GOT3 (cell line): ENCODE measurements at regions not wholly inside any gene's neighbourhood (a gene's known extent, or its start where the extent isn't known, plus 50 kb on each side); places are given as distances from the start of the nearest gene placed in this dataset.

Experiments used
- DNase-seq: peaks from one replicate; lab custom pipeline; 2025; ENCODE audit warnings: mixed read lengths; lab: John Stamatoyannopoulos, UW

DNA sequence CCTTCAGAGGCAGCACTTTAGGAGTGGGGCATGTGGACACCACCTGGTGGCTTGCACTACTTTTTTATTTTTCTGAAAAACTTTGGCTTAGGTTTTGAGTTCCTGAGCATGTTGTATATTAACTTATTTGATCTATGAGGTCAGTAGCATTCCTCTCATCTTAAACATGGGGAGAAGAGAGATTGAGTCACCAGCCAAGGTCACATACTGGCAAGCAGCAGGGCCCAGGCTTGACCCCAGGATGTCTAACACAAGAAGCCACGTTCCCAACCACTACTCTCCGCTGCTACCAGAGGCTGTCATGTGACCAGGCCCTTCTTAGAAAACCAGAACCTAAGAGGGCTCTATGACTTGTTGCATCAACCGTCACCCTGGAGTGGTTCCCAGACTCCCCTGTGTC, 210.3 kb upstream of the GPR26 start:
- DNase-seq = no peak

DNA sequence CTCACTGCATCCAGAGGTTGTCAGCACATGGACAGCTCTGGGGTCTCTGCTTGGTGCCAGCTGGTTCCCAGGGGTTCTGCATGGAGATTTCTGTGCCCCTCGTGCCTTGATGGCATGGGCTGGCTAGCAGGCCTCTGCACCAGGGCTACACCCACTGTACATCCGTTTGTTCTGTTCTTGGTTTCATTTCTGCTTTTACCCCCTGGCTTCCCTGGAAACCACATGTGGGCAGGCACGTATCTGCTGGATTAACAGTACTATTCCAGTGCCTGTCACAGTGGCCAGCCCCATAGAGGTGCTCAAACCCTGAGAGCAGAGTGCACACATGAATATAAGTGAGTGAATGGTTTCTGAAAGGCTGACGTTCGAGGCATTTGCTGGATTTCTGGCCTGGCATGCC, 207.2 kb upstream of the GPR26 start:
- no peak for DNase-seq

DNA sequence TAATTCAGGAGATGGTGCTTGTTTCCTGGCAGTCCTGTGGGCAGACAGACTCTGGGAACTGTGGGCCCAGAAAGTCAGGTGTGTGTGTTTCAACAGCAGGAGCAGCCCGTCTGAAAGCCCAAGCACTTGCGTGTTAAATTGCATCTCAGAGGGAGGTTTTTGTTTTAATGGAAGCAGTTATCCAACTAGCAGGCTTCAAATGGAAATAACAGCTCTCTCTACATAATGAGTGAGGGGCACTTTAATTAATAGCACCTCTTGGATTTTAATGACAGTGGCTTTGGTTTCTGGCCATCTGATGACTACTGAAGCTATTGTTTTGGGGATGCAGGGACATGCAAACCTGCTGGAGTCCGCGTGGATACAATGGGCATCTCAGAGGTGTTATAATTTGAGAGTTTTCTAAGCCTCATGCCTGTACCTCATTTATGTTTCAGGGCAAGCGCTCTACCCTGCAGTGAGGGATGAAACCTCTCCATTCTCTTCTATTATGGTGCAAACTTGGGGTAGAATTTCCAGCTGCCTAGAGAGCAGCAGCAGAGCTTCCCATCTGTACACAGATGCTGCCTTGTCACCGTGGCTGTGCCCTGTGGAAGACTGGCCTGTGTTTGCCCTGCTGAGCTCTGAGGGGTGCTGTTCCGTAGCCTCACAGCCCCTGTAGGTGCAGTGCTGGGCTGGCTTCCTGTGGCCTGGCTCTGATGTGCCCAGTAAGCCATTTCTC, 206.6 kb upstream of the GPR26 start:
- DNase-seq = no peak

DNA sequence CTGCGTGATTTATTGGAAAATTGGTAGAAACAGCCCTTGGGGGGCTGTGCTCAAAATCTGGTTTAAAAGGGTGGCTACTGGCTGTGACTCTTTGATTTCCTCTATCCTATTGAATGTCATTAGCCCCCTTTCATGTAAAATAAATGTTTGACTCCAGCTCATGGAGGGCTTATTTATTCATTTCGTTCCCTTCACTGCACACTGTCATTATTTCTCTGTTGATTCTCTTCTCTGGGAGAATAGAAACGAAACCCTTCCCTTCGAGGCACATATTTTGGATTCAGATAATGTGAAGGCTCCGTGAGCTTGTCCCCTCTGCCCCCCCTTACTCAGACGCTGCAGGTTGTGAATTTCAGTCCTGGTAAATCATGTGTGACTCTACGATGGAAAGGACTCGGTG, 203.9 kb upstream of the GPR26 start:
- no peak for DNase-seq

DNA sequence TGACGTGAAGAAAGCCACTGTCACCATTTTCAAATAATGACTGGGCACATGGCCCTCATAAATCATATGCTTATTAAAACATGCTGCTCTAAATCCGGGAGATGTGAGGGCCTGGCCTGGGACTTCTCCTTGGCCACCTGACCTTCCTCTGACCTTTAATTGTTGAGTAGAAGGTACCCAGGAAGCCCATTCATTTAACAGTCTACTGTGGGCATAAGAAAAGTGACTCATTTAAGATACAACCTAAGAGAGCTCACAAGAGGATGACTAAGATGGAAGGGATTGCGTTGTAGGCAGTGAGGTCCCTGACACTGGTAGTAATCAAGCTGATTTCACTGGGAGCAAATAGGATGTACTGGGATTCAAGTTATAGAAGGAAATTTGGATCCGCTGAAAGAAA, 203.4 kb upstream of the GPR26 start:
- DNase-seq = no peak

DNA sequence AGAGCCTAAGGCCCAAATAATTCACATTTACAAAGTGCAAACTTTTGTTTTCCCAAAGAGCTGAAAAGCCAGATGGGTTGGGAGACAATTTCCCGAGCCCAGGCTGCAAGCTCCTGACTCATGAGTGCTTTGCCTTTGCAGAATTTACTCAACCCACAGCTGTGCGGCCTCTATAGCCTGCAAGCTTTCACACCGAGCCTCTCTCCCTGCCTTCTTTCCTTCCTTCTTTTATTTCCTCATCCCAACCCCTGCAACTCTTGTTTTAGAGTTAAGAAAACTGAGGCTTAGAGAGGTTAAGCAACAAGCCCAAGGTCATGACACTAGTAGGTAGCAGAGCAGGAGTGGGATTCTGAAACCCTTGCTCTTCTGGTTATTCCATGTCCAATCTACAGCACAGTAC, 203.0 kb upstream of the GPR26 start:
- DNase-seq = no peak

DNA sequence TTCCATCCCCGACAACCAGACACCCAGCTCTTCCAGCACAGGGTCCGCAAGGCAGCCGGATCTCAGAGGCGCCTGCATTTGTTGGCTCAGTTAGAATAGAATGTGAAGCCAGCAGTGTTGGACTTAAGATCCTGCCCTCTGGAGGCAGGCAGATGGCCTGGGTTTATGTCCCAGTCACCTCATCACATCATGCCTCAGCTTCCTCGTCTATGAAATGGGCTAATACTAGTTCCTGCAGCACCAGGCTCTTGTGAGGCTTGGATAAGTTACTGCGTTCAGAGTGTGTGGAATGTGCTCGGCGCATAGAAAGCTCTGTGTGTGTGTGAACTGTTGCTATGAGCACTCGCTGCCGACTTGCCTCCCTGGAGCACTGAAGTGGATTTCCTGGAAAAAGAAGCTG, 202.5 kb upstream of the GPR26 start:
- no peak for DNase-seq

DNA sequence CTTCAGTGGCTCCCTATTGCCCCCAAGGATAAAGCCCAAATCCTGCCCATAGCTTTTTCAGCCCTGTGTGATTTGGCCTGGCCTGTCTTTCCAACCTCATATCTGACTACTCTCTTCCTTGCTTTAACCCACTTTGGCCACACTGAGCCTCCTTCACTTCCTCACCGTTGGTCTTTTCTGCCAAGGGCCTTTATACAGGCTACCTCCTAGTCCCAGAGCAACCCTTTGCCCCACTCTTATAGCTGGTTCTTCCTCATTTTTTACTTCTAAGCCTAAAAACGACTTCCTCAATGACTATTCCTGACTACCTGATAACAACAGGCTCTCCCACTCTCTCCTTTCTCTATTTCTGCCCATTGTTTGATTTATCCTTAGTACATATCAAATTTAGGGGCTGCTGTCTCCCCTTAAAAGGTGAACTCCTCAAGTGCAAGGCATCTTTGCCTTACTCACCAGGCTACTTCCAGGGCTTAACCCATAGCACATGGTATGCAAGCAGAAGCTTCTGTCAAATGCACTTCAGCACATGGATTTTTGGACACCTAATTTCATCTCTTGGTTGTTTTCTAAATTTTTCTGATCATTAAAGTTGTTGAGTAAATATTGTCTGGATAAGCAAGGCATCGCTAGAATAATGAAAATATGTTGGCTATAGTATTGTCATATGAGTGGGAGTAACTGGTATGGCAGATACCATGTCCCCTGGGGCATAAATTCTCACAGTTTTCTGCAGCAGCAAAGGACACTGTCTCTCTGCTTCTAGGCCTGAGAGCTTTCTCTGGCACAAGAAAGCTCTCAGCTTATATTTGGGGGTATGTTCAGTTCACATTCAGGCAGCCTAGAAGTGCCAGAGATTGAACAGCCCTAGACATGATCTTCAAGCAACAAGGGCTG, 201.5 kb upstream of the GPR26 start:
- no peak for DNase-seq

DNA sequence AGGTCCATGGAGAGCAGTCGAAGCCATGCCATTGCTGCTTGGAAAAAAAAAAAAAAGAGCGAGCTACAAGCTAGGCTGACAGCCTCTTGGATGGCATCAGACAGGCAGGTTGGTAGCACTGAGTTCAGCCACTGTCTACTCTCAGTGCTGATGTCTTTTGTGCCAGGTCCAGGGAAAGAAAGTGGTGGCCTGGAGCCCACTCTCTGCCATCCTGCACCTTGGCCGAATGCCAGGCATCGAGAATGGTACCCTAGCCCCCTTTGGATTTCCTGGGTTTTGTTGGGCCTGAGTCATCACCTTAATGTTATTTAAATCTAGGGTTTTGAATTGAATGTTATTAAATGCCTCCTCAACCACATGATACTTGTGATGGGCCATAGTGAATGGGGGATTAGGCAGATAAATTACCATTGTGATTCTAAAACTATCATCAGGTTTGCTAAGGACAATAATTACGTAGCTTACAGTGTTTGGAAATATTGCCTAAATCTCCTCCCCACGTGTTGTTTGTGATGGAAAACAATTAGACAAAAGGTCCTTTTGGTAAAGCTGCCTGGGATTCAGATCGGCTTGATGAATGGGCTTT, 195.7 kb upstream of the GPR26 start:
- no peak for DNase-seq

DNA sequence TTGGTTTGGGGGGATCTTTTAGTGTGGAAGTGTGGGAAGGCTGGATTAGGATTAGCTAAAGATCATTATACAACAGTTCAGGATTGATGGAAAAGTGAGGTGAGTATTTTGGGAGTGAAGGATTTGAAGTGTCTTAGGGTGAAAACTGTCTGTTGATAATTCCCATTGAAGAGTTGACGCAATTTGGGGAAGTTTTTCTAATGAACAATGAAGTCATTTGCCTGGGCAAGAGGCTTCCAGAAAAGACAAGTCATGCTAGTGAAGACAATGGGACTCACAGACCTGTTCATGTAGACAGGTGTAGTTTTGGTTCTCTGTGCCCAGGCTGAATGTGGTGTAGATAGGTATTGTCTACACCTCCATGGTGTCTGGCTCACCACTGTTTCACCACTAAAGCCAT, 194.3 kb upstream of the GPR26 start:
- no peak for DNase-seq

DNA sequence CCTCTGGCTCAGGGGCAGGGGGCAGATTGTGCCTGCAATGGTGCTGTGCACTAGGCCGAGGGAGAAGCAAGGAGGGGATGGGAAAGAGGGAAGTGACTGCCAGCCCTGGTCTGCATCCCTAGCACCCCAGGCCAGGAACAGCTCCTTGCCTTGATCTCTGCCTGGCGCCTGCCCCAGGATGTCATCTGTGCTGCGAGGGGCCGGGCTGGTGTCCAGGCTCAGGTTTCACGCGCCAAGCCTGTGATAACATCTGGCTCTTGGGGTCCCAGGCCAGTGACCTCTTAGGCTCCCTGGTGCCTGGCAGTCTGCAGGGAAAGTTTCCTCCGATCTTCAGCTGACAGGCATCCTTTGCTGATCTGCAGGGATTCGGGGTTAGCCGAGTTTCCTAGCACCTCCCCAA, 193.5 kb upstream of the GPR26 start:
- no peak for DNase-seq

DNA sequence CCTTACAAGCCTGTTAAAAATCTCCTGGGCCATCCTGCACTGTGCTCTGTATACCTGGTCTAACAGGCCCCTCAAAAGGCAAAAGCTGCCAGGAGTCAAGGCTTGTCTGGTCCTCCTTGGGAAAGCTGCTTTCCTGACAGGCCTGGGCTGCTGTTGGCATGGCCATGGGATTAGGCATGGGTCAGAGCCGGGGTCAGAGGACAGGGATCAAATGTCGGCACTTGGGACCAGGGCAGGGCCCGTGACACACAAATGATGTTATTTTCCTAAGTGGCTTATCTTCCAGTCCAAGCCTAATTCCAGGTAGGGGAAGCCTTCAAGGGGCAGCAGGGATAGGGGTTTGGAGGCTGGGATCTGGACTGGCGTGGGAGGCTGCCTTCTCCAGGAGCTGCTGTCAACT, 191.5 kb upstream of the GPR26 start:
- DNase-seq = no peak

DNA sequence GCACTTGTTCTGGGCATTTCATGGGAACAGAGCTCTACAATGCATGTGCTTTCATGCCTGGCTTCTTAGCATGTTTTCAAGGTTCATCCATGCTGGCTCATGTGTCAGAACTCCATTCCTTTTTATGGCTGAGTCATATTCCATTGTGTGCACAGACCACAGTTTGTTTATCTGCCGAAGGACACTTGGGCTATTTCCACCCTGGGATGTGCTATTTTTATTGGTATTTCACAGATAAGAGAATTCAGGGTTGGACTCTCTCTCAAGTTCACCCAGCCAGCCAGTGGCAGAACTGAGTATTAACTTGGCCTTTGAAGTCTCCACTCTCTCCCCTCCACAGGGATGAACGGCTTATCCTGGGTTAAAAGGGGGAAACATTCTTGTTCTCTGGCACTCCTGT, 190.7 kb upstream of the GPR26 start:
- DNase-seq = no peak

DNA sequence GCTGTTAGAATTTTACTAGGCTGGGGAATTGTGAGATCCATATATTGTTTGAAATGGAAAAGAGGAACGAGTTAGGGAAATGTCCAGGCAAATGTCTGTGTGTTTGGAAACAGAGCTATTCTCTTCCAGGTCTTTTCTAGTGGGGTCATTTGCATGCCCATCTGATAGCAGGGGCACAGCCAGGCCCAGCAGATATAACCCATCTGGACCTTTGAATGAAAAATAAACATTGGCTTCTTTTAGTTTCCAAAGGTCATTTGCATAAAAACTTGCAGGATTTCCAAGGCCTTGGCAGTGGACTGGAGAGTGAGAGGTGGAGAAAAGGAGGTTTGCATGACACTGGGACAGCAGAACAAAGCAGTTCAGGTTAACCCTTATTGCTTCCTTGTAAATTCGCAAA, 188.0 kb upstream of the GPR26 start:
- no peak for DNase-seq

DNA sequence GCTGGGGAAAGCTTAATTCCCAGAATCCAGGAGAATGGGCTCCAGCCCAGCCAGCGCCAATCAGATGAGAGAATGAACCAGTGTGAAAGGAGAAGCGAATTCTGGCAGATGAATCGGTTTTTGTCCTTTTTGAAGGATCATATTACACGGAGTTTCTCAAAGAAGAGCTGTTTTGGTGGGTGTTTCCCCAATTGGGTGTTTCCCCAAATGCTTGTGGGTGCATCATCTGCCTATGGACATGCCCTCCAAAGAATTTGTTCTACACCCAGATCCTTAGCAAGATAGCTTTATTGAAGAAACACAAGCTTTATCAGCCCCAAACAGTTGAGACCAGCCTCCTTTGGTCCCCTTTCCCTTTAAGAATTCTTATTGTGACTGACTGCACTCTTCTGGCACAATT, 186.5 kb upstream of the GPR26 start:
- no peak for DNase-seq

DNA sequence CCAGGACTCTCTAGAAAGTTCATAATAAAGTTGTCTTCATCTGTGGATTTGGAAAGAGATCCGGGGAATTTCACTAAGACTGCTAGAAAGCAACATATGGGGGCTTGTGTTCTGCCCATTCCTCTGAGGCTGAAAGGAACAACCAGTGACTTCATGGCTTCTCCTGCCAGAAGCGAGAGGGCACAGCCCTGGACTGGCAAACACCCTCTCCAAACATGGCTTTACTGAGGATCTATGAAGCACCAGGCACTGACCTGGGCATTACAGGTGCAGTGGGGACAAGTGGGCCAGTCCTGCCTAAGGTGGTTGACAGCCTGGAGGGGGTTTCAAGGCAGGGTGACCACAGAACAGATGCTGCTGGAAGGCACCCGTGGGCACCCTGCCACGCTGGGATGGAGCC, 185.8 kb upstream of the GPR26 start:
- no peak for DNase-seq

DNA sequence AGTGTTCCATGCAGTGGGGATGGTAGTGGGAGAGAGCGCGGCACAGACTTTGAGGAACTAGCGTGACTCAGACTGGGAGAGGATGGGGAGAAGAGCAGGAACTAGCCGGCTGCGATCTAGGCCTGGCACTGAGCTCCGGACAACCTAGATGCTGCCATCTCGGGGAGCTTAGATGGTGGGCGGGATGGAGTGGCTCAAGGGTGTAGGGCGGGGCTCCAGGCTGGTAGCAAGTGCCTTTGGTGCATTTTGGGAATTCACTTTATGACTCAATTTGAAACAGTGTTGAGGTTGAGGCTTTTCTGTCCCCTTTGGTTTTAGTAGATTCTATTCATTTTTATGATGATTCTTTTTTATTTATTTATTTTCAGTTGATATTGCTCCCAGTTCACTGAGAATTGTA, 185.3 kb upstream of the GPR26 start:
- DNase-seq = no peak

DNA sequence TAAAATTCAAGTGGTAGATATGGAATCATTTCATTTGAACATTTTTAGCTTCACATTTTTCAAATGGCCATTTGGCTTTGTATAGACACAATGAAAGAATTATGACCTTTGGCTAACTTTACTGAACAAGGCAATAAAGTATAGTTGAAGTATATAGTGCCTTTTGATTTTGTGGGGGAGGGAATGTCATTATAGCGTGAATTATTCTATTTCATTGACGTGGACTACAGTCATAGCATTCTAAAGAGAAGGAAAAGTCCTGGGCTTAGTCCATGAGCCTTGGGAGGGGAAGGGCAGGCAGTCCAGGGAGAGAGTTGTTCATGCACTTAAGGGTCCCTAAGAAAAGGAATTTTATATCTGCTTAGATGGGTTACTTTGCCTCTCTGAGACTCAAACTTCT, 181.4 kb upstream of the GPR26 start:
- no peak for DNase-seq

DNA sequence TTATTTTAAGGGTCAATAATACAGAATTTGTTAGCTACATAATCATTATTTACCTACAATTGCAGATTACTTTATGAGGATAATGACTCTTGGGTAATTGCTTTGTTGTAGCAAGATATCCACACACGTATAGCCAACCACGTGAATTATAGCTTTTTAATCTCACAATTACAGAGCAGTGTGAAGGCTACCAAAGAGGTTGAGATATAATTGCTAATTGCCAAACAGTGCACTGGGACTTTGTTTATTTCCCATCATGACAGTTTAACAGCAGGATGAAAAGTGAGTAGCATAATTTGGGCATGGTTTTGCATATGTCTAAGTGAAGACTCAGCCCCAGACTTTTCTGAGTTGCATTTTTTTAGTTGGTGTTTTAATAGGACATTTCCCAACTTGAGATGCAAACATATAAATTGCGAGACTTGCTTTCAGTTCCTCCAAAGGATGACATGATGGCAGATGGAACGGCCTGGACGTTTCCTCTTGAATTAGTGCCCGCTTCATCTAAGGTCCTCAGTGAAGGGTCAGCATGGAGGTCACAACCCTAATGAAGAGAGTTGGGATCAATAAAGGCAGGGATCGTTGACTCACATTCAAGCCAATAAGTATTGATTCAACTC, 180.7 kb upstream of the GPR26 start:
- DNase-seq = no peak

DNA sequence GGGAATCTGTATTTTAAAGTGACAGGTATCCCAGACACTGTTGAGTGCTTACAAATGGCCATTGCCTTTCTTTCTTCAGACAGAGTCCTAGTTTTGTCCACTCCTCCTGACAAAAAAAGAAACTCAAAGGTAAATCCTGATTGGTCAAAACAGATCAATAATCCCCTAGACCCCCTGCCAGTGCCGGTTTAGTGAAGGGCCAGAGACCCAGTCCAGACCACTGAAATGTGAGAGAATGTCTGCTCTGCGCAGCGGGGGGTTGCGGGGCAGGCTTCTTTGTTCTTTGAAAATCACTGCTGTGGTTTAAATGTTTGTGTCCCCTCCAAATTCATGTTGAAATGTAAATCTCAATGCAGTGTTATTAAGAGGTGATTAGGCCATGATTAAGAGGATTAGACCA, 177.7 kb upstream of the GPR26 start:
- DNase-seq = no peak

DNA sequence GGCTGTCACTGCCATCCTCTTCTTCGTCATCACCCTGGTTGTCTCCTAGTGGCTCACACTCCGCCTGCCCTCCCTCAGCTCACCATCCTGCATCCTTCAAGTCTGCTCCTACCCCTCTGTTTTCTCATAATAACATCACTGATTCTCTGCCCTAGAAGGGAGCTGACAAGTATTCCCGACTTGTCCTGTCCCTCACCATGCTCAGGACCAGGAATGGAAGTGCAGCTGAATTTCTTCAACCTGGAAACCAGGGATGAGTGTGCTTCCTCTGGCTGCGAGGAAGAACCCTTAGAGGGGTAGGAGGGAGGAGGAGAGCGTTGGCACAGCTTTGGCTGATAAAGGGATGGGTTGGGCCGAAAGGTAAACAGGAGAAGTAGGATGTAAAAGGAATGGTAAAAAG, 174.8 kb upstream of the GPR26 start:
- DNase-seq = no peak

DNA sequence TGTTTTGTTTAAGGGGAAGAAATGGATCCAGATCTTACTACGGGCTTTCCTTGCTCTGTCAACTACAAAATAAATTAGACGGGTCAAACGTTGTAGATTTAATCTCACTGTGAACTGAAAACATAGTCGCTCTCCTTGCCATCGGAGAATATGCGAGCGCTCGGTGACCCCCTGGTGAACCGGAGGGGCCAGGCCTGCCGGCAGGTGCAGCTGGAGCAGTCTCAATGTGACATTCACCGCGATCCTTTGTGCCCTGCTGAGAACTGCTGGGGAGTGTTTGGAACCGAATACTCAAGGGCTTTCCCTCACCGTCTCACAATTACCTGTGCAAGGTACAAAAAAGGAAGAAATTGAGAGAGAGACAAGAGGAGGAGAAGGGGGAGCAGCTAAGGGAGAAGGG, 174.1 kb upstream of the GPR26 start:
- no peak for DNase-seq

DNA sequence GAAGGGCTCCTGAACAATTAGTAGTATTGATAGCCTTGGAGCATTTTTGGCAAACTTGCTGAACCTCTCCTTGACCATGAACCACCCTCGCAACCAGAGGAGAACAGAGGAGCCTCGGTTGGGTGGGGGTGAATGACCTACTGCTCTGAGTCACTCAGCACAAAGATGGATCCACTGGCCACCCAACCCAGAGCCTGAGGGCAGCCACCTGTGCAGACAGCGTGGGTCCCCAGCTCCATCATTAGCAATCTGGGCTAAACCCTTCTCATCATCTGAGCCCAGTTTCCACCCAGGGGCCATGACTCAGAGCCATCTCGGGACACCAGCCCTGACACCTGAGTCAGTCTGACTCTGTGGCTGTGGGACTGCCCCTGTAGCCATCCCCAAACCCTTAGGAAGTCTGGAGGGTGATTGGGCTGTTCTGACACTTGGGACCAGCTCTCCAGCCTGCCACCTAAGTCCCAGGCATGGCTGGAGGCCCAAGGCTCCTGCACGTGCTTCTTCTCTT, 171.8 kb upstream of the GPR26 start:
- no peak for DNase-seq
